Suprapubic skin (tissue), 3 donors: ENCODE measurements at regions not wholly inside any gene's neighbourhood (a gene's known extent, or its start where the extent isn't known, plus 50 kb on each side); places are given as distances from the start of the nearest gene placed in this dataset.

Experiments used
- EP300 ChIP-seq: sonication (generic); formaldehyde crosslinking; IDR thresholded peaks from one replicate; pipeline ENCODE4 v1.6.1; 2017; ENCODE audit warnings: antibody characterized with exemption
- POLR2A ChIP-seq, 2 donors: fragments of 450-650 bp; IDR thresholded peaks; one replicate each; pipeline ENCODE4 v1.6.1; 2017; ENCODE audit warnings: antibody characterized with exemption in 2 of 2, mild to moderate bottlenecking in 2 of 2, moderate library complexity in 2 of 2
- TF ChIP-seq, protein P1 (sequence below), 2 donors: fragments of 200-600 bp in 1 of 2; fragments of 450-650 bp in 1 of 2; sonication (generic) in 1 of 2; IDR thresholded peaks; one replicate each; pipeline ENCODE4 v1.5.1; 2016 to 2019; ENCODE audit warnings: antibody characterized with exemption in 2 of 2, mild to moderate bottlenecking in 1 of 2, moderate library complexity in 1 of 2

DNA sequence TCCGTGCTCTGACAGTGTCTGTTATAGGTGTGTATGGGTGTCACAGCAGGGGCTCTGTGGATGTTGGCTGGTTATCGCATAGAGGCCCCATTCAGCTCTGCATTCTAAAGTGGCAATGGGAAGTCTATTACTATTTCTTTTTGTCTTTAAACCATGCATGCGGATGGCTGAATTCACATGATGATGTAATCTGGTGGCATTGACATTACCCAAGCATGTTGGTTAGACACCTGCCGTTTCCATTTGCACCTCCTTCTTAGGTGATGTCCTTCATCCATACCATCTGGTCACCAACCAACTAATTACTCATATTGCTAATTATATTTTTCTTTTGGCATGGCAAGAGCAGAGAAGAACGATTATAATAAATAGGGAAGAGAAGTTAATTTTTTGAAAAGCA is 270.8 kb upstream of the RGS6 start:
- TF ChIP-seq, protein P1, sequence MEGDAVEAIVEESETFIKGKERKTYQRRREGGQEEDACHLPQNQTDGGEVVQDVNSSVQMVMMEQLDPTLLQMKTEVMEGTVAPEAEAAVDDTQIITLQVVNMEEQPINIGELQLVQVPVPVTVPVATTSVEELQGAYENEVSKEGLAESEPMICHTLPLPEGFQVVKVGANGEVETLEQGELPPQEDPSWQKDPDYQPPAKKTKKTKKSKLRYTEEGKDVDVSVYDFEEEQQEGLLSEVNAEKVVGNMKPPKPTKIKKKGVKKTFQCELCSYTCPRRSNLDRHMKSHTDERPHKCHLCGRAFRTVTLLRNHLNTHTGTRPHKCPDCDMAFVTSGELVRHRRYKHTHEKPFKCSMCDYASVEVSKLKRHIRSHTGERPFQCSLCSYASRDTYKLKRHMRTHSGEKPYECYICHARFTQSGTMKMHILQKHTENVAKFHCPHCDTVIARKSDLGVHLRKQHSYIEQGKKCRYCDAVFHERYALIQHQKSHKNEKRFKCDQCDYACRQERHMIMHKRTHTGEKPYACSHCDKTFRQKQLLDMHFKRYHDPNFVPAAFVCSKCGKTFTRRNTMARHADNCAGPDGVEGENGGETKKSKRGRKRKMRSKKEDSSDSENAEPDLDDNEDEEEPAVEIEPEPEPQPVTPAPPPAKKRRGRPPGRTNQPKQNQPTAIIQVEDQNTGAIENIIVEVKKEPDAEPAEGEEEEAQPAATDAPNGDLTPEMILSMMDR (IDR thresholded peaks at IDR 0.05) = no peak
- TF ChIP-seq POLR2A (IDR thresholded peaks at IDR 0.05) (no peak), EP300 (no peak)
